ENCODE measurements at regions not wholly inside any gene's neighbourhood (a gene's known extent, or its start where the extent isn't known, plus 50 kb on each side); places are given as distances from the start of the nearest gene placed in this dataset.

DNA sequence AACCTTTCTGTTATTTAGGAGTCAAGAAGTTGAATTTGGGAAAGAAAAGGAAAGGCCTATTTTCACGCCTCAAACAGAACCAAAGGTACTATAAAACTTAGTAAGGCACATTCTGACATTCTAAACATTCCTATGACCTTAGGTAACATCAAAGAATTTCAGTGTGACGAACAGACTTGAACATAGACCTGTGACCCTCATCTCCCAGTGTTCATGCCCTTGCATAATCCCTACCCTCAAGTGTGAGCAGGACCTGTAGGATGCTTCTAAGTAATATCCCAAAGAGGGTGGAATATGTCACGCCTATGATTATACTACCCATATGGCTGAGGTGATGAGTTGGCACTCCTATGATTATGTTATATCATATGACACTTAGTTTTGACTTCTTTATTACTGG is 540.9 kb downstream of the KIF4B start:
- in situ Hi-C loops (cut with HindIII; ENCODE audit: low pct_unique_long_range_greater_than_20kb, low sequenced_read_pairs) (no loop called here), intact Hi-C loops (cut with micrococcal nuclease; ENCODE audit: unreplicated experiment) (no loop called here)
- H3K9me3 ChIP-seq (ENCODE audit: control insufficient read depth, insufficient read depth, low read depth, low read length), result no peaks in the 10 kb centered on the region
- no peak overlapping the region for H3K4me3 ChIP-seq (ENCODE audit: low read depth in 2 of 2, low read length in 2 of 2)
- no TSS peak for BruUV-seq (replicated peaks)
- TF ChIP-seq TCF7L2 (IDR thresholded peaks at IDR 0.05; ENCODE audit: low read depth, low read length) (no peak), POLR2AphosphoS5 (IDR thresholded peaks at IDR 0.05; ENCODE audit: low read depth, low read length) (no peak)
- TF ChIP-seq, protein P1, sequence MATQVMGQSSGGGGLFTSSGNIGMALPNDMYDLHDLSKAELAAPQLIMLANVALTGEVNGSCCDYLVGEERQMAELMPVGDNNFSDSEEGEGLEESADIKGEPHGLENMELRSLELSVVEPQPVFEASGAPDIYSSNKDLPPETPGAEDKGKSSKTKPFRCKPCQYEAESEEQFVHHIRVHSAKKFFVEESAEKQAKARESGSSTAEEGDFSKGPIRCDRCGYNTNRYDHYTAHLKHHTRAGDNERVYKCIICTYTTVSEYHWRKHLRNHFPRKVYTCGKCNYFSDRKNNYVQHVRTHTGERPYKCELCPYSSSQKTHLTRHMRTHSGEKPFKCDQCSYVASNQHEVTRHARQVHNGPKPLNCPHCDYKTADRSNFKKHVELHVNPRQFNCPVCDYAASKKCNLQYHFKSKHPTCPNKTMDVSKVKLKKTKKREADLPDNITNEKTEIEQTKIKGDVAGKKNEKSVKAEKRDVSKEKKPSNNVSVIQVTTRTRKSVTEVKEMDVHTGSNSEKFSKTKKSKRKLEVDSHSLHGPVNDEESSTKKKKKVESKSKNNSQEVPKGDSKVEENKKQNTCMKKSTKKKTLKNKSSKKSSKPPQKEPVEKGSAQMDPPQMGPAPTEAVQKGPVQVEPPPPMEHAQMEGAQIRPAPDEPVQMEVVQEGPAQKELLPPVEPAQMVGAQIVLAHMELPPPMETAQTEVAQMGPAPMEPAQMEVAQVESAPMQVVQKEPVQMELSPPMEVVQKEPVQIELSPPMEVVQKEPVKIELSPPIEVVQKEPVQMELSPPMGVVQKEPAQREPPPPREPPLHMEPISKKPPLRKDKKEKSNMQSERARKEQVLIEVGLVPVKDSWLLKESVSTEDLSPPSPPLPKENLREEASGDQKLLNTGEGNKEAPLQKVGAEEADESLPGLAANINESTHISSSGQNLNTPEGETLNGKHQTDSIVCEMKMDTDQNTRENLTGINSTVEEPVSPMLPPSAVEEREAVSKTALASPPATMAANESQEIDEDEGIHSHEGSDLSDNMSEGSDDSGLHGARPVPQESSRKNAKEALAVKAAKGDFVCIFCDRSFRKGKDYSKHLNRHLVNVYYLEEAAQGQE (IDR thresholded peaks at IDR 0.05; ENCODE audit: insufficient read depth in 1 of 2, low read depth in 2 of 2, low read length in 1 of 2), result no peak
- TF ChIP-seq, protein P2, sequence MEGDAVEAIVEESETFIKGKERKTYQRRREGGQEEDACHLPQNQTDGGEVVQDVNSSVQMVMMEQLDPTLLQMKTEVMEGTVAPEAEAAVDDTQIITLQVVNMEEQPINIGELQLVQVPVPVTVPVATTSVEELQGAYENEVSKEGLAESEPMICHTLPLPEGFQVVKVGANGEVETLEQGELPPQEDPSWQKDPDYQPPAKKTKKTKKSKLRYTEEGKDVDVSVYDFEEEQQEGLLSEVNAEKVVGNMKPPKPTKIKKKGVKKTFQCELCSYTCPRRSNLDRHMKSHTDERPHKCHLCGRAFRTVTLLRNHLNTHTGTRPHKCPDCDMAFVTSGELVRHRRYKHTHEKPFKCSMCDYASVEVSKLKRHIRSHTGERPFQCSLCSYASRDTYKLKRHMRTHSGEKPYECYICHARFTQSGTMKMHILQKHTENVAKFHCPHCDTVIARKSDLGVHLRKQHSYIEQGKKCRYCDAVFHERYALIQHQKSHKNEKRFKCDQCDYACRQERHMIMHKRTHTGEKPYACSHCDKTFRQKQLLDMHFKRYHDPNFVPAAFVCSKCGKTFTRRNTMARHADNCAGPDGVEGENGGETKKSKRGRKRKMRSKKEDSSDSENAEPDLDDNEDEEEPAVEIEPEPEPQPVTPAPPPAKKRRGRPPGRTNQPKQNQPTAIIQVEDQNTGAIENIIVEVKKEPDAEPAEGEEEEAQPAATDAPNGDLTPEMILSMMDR (IDR thresholded peaks at IDR 0.05), result no peak
- CTCF ChIA-PET, result no interaction called here
- H3K36me3 ChIP-seq (ENCODE audit: control insufficient read depth, insufficient read depth, low read length), result no peaks in the 10 kb centered on the region
- no peaks in the 10 kb centered on the region for H3K27me3 ChIP-seq (ENCODE audit: control insufficient read depth, insufficient read depth, low read length)
- DNase-seq (ENCODE audit: low read depth, low spot score) (no peak), ATAC-seq (no peak)
- POLR2A ChIA-PET, result interaction anchor here (0.6 kb wide), 1 partner anchor 199 kb away, joined by 4 read pairs; no protein-coding TSS in a partner anchor
- H3K4me1 ChIP-seq (ENCODE audit: control insufficient read depth, insufficient read depth, low read length), result no peaks in the 10 kb centered on the region
- H3K27ac ChIP-seq (ENCODE audit: low read length), result no peak overlapping the region

DNA sequence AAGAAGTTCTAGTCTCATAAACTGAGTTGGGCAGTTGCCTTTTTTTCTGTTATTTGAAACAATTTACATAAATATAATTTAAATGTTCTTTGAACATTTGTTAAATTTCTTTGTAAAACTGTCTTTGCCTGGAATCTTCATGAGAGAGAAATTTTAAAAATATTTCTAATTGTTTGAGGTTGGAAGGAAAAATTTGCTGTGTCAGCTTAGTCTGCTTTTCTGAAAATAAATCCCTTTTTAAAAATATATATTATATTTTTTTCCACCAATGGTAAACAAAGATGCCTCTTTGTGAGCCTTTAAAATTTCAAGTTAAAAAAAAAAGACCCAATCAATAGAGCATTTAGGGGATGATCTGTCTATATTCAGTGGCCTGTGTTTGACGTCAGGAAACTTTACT is 542.7 kb downstream of the KIF4B start:
- no peak overlapping the region for H3K27ac ChIP-seq (ENCODE audit: low read length)
- no peak for ATAC-seq
- POLR2A ChIA-PET, result no interaction called here

More for the DNA sequence above, 542.7 kb downstream of the KIF4B start:
- in situ Hi-C loops (cut with HindIII; ENCODE audit: low pct_unique_long_range_greater_than_20kb, low sequenced_read_pairs), result no loop called here
- TF ChIP-seq, protein P1 (IDR thresholded peaks at IDR 0.05; ENCODE audit: insufficient read depth in 1 of 2, low read depth in 2 of 2, low read length in 1 of 2), result no peak
- TF ChIP-seq SIN3A (IDR thresholded peaks at IDR 0.05; ENCODE audit: borderline replicate concordance, insufficient read depth, low read depth, low read length) (no peak), TCF7L2 (IDR thresholded peaks at IDR 0.05; ENCODE audit: low read depth, low read length) (no peak), POLR2AphosphoS5 (IDR thresholded peaks at IDR 0.05; ENCODE audit: low read depth, low read length) (no peak)
- TF ChIP-seq, protein P2 (IDR thresholded peaks at IDR 0.05), result no peak
- no TSS peak for BruUV-seq (replicated peaks)
- Histone ChIP-seq H3K4me3 (ENCODE audit: low read depth in 2 of 2, low read length in 2 of 2) (no peak overlapping the region), H3K27me3 (ENCODE audit: control insufficient read depth, insufficient read depth, low read length) (no peaks in the 10 kb centered on the region), H3K36me3 (ENCODE audit: control insufficient read depth, insufficient read depth, low read length) (no peaks in the 10 kb centered on the region), H3K9me3 (ENCODE audit: control insufficient read depth, insufficient read depth, low read depth, low read length) (no peaks in the 10 kb centered on the region), H3K4me1 (ENCODE audit: control insufficient read depth, insufficient read depth, low read length) (no peaks in the 10 kb centered on the region)
- CTCF ChIA-PET, result no interaction called here
- intact Hi-C loops (cut with micrococcal nuclease; ENCODE audit: unreplicated experiment), result no loop called here
- DNase-seq (ENCODE audit: low read depth, low spot score), result no peak
